Endodermal cell (in vitro differentiated cells): ENCODE measurements at regions not wholly inside any gene's neighbourhood (a gene's known extent, or its start where the extent isn't known, plus 50 kb on each side); places are given as distances from the start of the nearest gene placed in this dataset.
"Not testable (repeated sequence)": the region's sequence is repeated elsewhere in the genome, so short reads cannot be mapped to it uniquely, and the experiment has no call there.

Experiments
- DNase-seq: peaks from one replicate; pipeline ENCODE4 v3.0.0-alpha.2; 2017
- H3K27ac ChIP-seq: 2 replicates; pipeline ENCODE4 v1.5.1; 2013; ENCODE audit warnings: mild to moderate bottlenecking, low read depth, low read length, moderate library complexity
- H3K27me3 ChIP-seq: 2 replicates; pipeline ENCODE4 v1.6.1; 2013; ENCODE audit warnings: mild to moderate bottlenecking, low read length, moderate library complexity; ENCODE audit not compliant: insufficient read depth, control insufficient read depth, poor library complexity, severe bottlenecking
- H3K36me3 ChIP-seq: 2 replicates; pipeline ENCODE4 v1.7.0; 2013; ENCODE audit warnings: mild to moderate bottlenecking, low read length, moderate library complexity; ENCODE audit not compliant: control insufficient read depth, insufficient read depth
- H3K4me1 ChIP-seq: one replicate; pipeline ENCODE4 v1.7.0; 2013; ENCODE audit warnings: low read length; ENCODE audit not compliant: control insufficient read depth, insufficient read depth
- H3K4me3 ChIP-seq: 2 replicates; pipeline ENCODE4 v1.5.1; 2013; ENCODE audit warnings: mild to moderate bottlenecking, low read length, moderate library complexity
- H3K9ac ChIP-seq: 2 replicates; pipeline ENCODE4 v1.6.1; 2013; ENCODE audit warnings: mild to moderate bottlenecking, low read length, moderate library complexity; ENCODE audit not compliant: poor library complexity, severe bottlenecking; ENCODE audit errors: extremely low read depth
- H3K9me3 ChIP-seq: 2 replicates; pipeline ENCODE4 v1.6.1; 2013; ENCODE audit warnings: mild to moderate bottlenecking, low read length, moderate library complexity; ENCODE audit not compliant: control insufficient read depth
- H3K27ac Mint-ChIP-seq: 2 replicates; pipeline ENCODE4 v1.8.0; 2020; ENCODE audit warnings: mixed read lengths
- H3K27me3 Mint-ChIP-seq: 2 replicates; pipeline ENCODE4 v1.8.0; 2021; ENCODE audit warnings: mild to moderate bottlenecking, mixed read lengths; ENCODE audit not compliant: insufficient read depth
- H3K36me3 Mint-ChIP-seq: 2 replicates; pipeline ENCODE4 v1.8.0; 2020; ENCODE audit warnings: low read depth, mixed read lengths
- H3K4me1 Mint-ChIP-seq: 2 replicates; pipeline ENCODE4 v1.8.0; 2020; ENCODE audit warnings: mixed read lengths
- H3K4me3 Mint-ChIP-seq: 2 replicates; pipeline ENCODE4 v1.8.0; 2020; ENCODE audit warnings: mild to moderate bottlenecking, moderate library complexity, mixed read lengths
- H3K9me3 Mint-ChIP-seq: 2 replicates; pipeline ENCODE4 v1.8.0; 2020; ENCODE audit warnings: mild to moderate bottlenecking, mixed read lengths
- CTCF ChIP-seq: fragments of 200-600 bp; sonication (generic); conservative IDR thresholded peaks from 2 replicates; pipeline ENCODE4 v1.5.0; 2021; ENCODE audit warnings: antibody characterized with exemption, mild to moderate bottlenecking
- WGBS, 2 experiments: methylation state at CpG; one replicate each; pipeline versions ENCODE4 v1.1.5 to v1.1.7; 2013; ENCODE audit warnings: missing lambda C conversion rate in 2 of 2, mixed read lengths in 1 of 2; ENCODE audit not compliant: insufficient coverage in 1 of 2, insufficient read length in 1 of 2; 5-methylcytosine and 5-hydroxymethylcytosine counted together

GRCh38 chr2:144111437-144111836, 408.5 kb downstream of the ZEB2 start:
- WGBS, 2 experiments: 90 to 91% methylated on average over 1 to 2 of the region's 2 CpGs
- no peaks in the 10 kb centered on the region for H3K4me1 ChIP-seq
- no peak overlapping the region for H3K4me3 ChIP-seq
- DNase-seq: no peak
- H3K9me3 Mint-ChIP-seq: peaks cover 33% of the 10 kb centered on the region
- no peaks in the 10 kb centered on the region for H3K4me1 Mint-ChIP-seq
- H3K27me3 ChIP-seq: no peaks in the 10 kb centered on the region
- no peak overlapping the region for H3K27ac Mint-ChIP-seq
- H3K36me3 Mint-ChIP-seq: peaks cover 10% of the 10 kb centered on the region
- no peaks in the 10 kb centered on the region for H3K27me3 Mint-ChIP-seq
- H3K4me3 Mint-ChIP-seq: no peak overlapping the region
- no peak overlapping the region for H3K9ac ChIP-seq
- H3K36me3 ChIP-seq: no peaks in the 10 kb centered on the region
- TF ChIP-seq CTCF: no peak
- H3K9me3 ChIP-seq: peaks cover 4% of the 10 kb centered on the region
- no peak overlapping the region for H3K27ac ChIP-seq

DNA sequence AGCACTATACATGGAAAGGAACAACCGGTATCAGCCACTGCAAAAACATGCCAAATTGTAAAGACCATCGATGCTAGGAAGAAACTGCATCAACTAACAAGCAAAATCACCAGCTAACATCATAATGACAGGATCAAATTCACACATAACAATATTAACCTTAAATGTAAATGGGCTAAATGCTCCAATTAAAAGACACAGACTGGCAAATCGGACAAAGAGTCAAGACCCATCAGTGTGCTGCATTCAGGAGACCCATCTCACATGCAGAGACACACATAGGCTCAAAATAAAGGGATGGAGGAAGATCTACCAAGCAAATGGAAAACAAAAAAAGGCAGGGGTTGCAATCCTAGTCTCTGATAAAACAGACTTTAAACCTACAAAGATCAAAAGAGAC, 413.8 kb downstream of the ZEB2 start:
- H3K4me1 ChIP-seq, H3K27me3 ChIP-seq, H3K4me1 Mint-ChIP-seq, H3K4me3 ChIP-seq, H3K27me3 Mint-ChIP-seq, H3K9ac ChIP-seq, H3K27ac Mint-ChIP-seq, H3K27ac ChIP-seq, DNase-seq, H3K4me3 Mint-ChIP-seq, H3K36me3 ChIP-seq: not testable (repeated sequence)
- H3K9me3 Mint-ChIP-seq: peaks cover 59% of the 10 kb centered on the region
- peaks cover 16% of the 10 kb centered on the region for H3K9me3 ChIP-seq
- 88% methylated on average over 1 of the region's 3 CpGs; no CpG with 5 or more reads in 1 of the 2 experiments for WGBS, 2 experiments
- peaks cover 16% of the 10 kb centered on the region for H3K36me3 Mint-ChIP-seq

DNA sequence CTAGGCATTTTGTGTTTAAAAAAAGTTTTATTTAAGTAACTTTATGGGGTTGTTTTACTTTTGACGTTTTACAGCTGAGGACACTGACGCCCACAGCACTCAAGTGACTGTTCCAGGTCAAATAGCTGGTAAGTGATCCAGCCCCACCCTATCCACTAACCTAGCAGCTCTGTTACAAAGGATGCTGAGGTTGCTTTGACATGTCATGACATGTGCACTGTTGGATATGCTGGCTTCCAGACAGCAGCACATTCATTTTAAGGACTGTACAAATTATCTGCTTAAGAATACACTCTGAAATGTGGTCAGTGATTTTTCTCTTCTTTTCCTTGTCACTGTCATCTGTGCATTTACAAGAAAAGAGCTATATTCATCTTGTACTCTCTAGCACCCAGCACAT, 417.5 kb downstream of the ZEB2 start:
- Mint-ChIP-seq H3K36me3 (peaks cover 12% of the 10 kb centered on the region), H3K27me3 (no peaks in the 10 kb centered on the region), H3K4me1 (no peaks in the 10 kb centered on the region), H3K9me3 (peaks cover 41% of the 10 kb centered on the region), H3K27ac (no peak overlapping the region), H3K4me3 (no peak overlapping the region)
- peaks cover 16% of the 10 kb centered on the region for H3K9me3 ChIP-seq
- no peak overlapping the region for H3K27ac ChIP-seq
- no peak for TF ChIP-seq CTCF
- WGBS, 2 experiments: 87 to 94% methylated on average over 2 of the region's 2 CpGs
- H3K27me3 ChIP-seq: no peaks in the 10 kb centered on the region
- no peak for DNase-seq
- no peaks in the 10 kb centered on the region for H3K4me1 ChIP-seq
- no peaks in the 10 kb centered on the region for H3K36me3 ChIP-seq
- no peak overlapping the region for H3K9ac ChIP-seq
- no peak overlapping the region for H3K4me3 ChIP-seq

DNA sequence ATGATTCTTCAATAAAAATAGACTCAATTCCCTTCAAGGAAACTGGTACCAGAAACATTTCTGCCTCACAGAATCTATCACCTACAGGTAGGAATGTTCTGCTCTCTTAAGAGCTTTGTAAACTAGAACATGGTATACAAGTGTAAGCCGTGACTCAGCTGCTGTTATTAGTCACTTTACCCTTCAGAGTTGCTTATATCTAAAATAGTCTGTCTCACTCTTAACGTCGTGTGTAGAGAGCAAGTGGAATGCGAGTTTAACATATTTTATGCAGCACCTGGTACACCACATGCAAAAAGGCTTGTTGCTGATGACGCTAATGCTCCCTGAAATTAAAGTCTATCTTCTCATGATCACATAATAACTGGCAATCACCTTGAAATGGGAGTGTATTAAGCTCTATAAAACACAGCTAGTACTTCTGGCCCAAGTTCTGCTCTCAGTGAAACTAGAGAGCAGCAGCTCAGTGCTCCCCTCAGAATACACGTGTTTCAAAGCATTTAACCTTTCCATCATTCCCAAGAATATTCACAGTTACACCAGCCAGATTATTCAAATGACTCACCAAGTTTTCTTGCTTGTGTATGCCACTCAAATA, 420.0 kb downstream of the ZEB2 start:
- no peaks in the 10 kb centered on the region for H3K4me1 Mint-ChIP-seq
- Histone ChIP-seq H3K4me1 (no peaks in the 10 kb centered on the region), H3K9ac (no peak overlapping the region), H3K27me3 (no peaks in the 10 kb centered on the region), H3K36me3 (no peaks in the 10 kb centered on the region), H3K4me3 (no peak overlapping the region), H3K9me3 (peaks cover 14% of the 10 kb centered on the region), H3K27ac (no peak overlapping the region)
- H3K36me3 Mint-ChIP-seq: peaks cover 7% of the 10 kb centered on the region
- DNase-seq: no peak
- H3K27me3 Mint-ChIP-seq: no peaks in the 10 kb centered on the region
- TF ChIP-seq CTCF: peak; percentile 46
- H3K9me3 Mint-ChIP-seq: peaks cover 19% of the 10 kb centered on the region
- no peak overlapping the region for H3K4me3 Mint-ChIP-seq
- no peak overlapping the region for H3K27ac Mint-ChIP-seq
- WGBS, 2 experiments: 78 to 80% methylated on average over 6 of the region's 6 CpGs
